Left colon (tissue), 2 donors: ENCODE measurements at regions not wholly inside any gene's neighbourhood (a gene's known extent, or its start where the extent isn't known, plus 50 kb on each side); places are given as distances from the start of the nearest gene placed in this dataset.

ENCODE experiments used
- ATAC-seq: fragments of 200-7000 bp; cut with Tn5 transposase; one replicate; pipeline ENCODE4 v1.9.1; 2020; ENCODE audit warnings: mild to moderate bottlenecking, moderate library complexity
- DNase-seq, 2 donors: peaks; one replicate each; pipeline ENCODE4 v3.0.0-alpha.2; 2020
- intact Hi-C, 2 donors: fragments of 100-400 bp; cut with DNase I in 1 of 2; cut with micrococcal nuclease in 1 of 2; formaldehyde crosslinking; loops; one replicate each; pipeline versions ENCODE4 v1.11.2 to v1.14.0; 2022; cut with DNase I, micrococcal nuclease
- donor health status: DM: no; HTN: no; CAD: no.
- donor health status: DM: yes; HTN: yes; CAD: no.

DNA sequence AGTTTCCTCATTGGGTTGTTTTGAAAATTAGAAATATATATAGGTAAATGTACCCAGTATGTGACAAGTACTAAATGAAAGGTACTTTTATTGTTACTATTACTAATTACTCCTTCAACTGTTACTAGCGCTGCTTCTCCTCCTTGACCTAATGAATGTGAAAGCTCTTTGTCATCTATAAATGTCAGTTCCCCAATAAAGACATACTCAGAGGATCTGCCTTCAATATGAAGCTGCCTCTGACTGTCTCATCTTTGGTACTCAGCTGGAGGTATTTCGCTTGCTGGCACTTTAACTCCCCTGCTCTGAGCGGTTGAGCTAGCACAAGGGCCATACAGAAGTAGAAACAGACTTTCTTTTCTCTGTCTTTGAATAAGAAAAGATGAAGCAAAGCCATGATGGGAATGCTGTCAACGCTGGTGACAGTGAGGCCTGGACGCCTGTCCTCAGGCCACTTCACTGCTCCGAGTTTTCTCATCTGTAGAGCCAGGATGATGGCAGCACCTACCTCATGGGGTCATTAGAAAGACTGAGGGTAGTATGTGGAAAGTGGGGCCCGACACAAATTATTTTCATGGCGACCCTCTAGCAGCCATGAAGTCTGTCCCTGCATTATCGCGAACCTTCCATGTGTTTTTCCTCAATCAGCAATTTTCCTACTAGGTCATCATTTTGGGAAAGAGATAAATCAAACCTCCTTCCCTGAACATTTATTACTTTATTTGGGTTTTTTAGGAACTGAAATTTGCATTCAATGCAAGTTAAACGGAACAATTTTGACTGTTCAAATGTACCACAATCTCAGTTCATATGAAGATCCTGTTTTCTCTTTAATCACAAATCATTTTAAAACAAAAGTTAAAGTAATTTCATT, 55.9 kb upstream of the SNX9 start:
- intact Hi-C loops: loop anchor here in 1 of 2 donors (10.0 kb wide), 1 partner anchor 298 kb away; no protein-coding TSS in a partner anchor
- DNase-seq (no peak), ATAC-seq (no peak)

GRCh38 chr6:157767775-157768156, 55.3 kb upstream of the SNX9 start:
- ATAC-seq (no peak), DNase-seq (no peak)
- intact Hi-C loops: loop anchor here in 1 of 2 donors (10.0 kb wide), 1 partner anchor 297 kb away; no protein-coding TSS in a partner anchor

DNA sequence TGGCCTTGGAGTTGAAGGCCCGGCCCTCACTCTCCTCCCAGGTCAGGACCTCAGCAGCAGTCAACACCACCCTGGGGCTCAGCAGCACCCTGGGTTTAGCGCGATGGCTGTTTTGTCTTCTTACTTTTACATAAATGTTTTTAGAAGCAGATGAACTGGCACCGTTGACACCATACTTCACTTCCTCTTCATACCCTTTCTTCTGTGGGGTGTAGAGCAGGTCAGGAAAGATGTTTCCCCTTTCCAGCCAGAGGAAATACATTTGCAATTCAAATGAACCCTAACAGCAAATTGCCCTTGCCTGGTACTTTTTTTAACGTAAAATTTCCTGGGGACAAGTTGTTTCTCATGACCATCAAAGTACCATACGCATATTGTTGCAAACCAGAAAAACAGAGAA, 54.7 kb upstream of the SNX9 start:
- DNase-seq (no peak), ATAC-seq (no peak)
- intact Hi-C loops: loop anchor here in 1 of 2 donors (10.0 kb wide), 1 partner anchor 296 kb away; no protein-coding TSS in a partner anchor

- ATAC-seq (no peak), DNase-seq (no peak)
- intact Hi-C loops: loop anchor here in 1 of 2 donors (10.0 kb wide), 1 partner anchor 296 kb away; no protein-coding TSS in a partner anchor
Observed at GRCh38 chr6:157768863-157769551, 54.0 kb upstream of the SNX9 start.

- ATAC-seq (no peak), DNase-seq (no peak)
- intact Hi-C loops: loop anchor here in 1 of 2 donors (10.0 kb wide), 1 partner anchor 295 kb away; no protein-coding TSS in a partner anchor
Observed at GRCh38 chr6:157769776-157770426, 53.1 kb upstream of the SNX9 start.

- intact Hi-C loops: no loop called here
- no peak for DNase-seq
- no peak for ATAC-seq
Observed at GRCh38 chr6:157770946-157771345, 52.1 kb upstream of the SNX9 start.

DNA sequence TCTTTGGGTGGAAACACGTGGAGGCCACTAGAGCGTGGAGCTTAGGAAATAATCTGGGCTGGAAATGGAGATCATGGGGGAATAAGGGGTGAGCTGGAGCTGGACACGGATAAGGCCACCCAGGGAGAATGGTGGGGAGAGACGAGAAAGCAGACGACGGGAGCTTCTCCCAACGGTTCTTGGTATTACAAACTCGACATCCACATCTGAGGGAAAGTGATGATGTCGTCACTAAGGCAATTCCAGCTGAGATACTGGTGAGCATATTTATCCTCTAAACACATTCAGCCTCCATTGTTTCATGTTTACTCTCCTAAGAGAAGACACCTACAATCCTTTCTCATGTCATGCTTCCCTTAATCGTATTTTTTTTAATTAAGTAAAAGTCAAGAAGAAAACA, 50.2 kb upstream of the SNX9 start:
- no peak for ATAC-seq
- intact Hi-C loops: no loop called here
- no peak for DNase-seq
